Tibial nerve (tissue), 4 donors: ENCODE measurements at regions not wholly inside any gene's neighbourhood (a gene's known extent, or its start where the extent isn't known, plus 50 kb on each side); places are given as distances from the start of the nearest gene placed in this dataset.

Source experiments
- DNase-seq, 2 donors: peaks; one replicate each; pipeline ENCODE4 v3.0.0-alpha.2; 2019; ENCODE audit warnings: low spot score in 2 of 2
- H3K27ac ChIP-seq, 4 donors: fragments of 200-600 bp; sonication (generic) in 3 of 4; one replicate each; pipeline ENCODE4 v1.5.1; 2017 to 2019; ENCODE audit warnings: mild to moderate bottlenecking in 1 of 4
- H3K27me3 ChIP-seq, 2 donors: fragments of 200-600 bp; sonication (generic) in 1 of 2; one replicate each; pipeline versions ENCODE4 v1.5.1 to v1.6.0; 2017 to 2019
- H3K36me3 ChIP-seq, 3 donors: fragments of 200-600 bp; sonication (generic); one replicate each; pipeline ENCODE4 v1.5.1; 2018 to 2019
- H3K4me1 ChIP-seq, 4 donors: fragments of 200-600 bp; sonication (generic) in 3 of 4; one replicate each; pipeline ENCODE4 v1.5.1; 2017 to 2019
- H3K4me3 ChIP-seq, 4 donors: fragments of 200-600 bp; sonication (generic) in 3 of 4; one replicate each; pipeline ENCODE4 v1.5.1; 2017 to 2019; ENCODE audit warnings: mild to moderate bottlenecking in 1 of 4, moderate library complexity in 1 of 4
- H3K9me3 ChIP-seq, 4 donors: fragments of 200-600 bp; sonication (generic) in 3 of 4; one replicate each; pipeline ENCODE4 v1.5.1; 2017 to 2019
- CTCF ChIP-seq, 5 experiments: fragments of 200-600 bp in 3 of 5; fragments of 450-650 bp in 2 of 5; sonication (generic) in 3 of 5; IDR thresholded peaks; one replicate each; pipeline ENCODE4 v1.5.1; 2016 to 2019; ENCODE audit warnings: antibody characterized with exemption in 5 of 5, mild to moderate bottlenecking in 3 of 5, moderate library complexity in 2 of 5
- EP300 ChIP-seq, 2 donors: sonication (generic); formaldehyde crosslinking; IDR thresholded peaks; one replicate each; pipeline ENCODE4 v1.6.1; 2017; ENCODE audit warnings: antibody characterized with exemption in 2 of 2, mild to moderate bottlenecking in 1 of 2
- POLR2A ChIP-seq, 2 donors: fragments of 450-650 bp; IDR thresholded peaks; one replicate each; pipeline ENCODE4 v1.6.1; 2017; ENCODE audit warnings: antibody characterized with exemption in 2 of 2, mild to moderate bottlenecking in 2 of 2, moderate library complexity in 2 of 2
- WGBS, 2 donors: methylation state at CpG; one replicate each; pipeline ENCODE4 v1.1.5; 2018; 5-methylcytosine and 5-hydroxymethylcytosine counted together

DNA sequence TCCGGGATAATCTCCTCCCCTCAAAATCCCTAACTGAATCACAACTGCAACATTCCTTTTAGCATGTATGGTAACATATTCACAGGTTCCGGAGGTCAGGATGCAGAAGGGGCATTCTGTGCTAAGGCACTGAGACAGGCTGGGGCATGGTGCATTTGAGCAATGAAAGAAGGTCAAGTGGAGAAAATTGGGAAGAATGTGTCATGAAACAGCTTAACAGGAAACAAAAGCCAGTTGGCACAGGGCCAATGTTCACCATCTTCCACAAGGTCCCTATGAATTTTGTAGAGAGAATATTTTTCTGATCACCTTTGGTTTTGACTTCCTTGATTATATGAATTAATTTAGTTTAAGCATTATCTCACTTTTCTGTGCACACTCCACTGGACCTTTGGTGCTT, 587.7 kb upstream of the NR2F2 start:
- WGBS, 2 donors: 85 to 93% methylated on average over 2 of the region's 2 CpGs
- Histone ChIP-seq H3K4me1 (peaks cover 0 to 3% (median 0%) of the 10 kb centered on the region in 4 donors), H3K27me3 (no peaks in the 10 kb centered on the region)

DNA sequence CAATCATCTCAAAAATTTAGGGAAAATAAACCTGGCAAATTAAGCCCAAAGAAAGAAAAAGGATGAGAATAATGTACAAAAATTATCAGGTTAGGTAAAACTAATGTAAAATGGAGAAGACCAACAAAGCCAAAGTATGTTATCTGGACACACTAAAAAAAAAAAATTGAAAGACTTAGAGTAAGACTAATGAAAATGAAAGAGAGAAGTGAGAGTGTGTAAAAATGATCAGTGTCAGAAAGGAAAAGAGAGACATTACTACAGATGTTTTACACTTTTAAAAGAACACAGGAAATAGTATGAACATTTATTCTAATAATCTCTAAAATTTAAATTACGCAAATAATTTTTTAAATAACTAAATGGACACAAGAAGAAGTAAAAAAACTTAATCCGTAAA, 573.3 kb upstream of the NR2F2 start:
- H3K27me3 ChIP-seq: no peaks in the 10 kb centered on the region
- no peak overlapping the region for H3K27ac ChIP-seq
- no peak for DNase-seq
- TF ChIP-seq POLR2A (IDR thresholded peaks at IDR 0.05): no peak
- no peak for TF ChIP-seq CTCF (IDR thresholded peaks at IDR 0.05)
- TF ChIP-seq EP300 (IDR thresholded peaks at IDR 0.05): no peak
- H3K4me3 ChIP-seq: no peak overlapping the region
- H3K36me3 ChIP-seq: no peaks in the 10 kb centered on the region
- H3K4me1 ChIP-seq: peaks cover 0 to 15% (median 0%) of the 10 kb centered on the region in 4 donors
- H3K9me3 ChIP-seq: no peaks in the 10 kb centered on the region
- 96 to 99% methylated on average over 2 of the region's 2 CpGs for WGBS, 2 donors

More for the DNA sequence above, 587.7 kb upstream of the NR2F2 start:
- TF ChIP-seq EP300 (IDR thresholded peaks at IDR 0.05): no peak
- no peak for TF ChIP-seq CTCF (IDR thresholded peaks at IDR 0.05)
- TF ChIP-seq POLR2A (IDR thresholded peaks at IDR 0.05): no peak
- Histone ChIP-seq H3K4me3 (no peak overlapping the region), H3K27ac (no peak overlapping the region), H3K9me3 (no peaks in the 10 kb centered on the region), H3K36me3 (no peaks in the 10 kb centered on the region)
- DNase-seq: no peak

DNA sequence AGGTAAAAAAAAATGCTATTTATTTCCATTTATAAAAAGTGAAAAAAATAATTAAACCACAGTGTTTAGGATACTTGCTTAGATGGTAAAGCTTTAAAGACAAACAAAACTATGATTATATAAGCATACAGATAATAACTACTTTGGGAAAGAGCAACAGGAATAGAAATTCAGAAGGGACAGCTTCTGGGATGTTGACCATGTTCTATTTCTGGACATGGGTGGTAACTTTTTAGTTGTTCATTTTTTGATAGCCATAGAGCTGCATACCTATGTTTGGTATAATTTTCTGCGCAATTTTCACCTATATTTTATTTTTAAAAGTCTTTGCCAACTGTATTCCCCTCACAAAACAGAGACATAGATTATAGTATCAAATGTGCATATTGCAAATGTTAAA, 572.0 kb upstream of the NR2F2 start:
- Histone ChIP-seq H3K4me1 (peaks cover 0 to 17% (median 0%) of the 10 kb centered on the region in 4 donors), H3K36me3 (no peaks in the 10 kb centered on the region), H3K9me3 (no peaks in the 10 kb centered on the region), H3K4me3 (no peak overlapping the region), H3K27me3 (no peaks in the 10 kb centered on the region), H3K27ac (no peak overlapping the region)
- WGBS, 2 donors: 81 to 87% methylated on average over 1 of the region's 1 CpG
- no peak for DNase-seq
- TF ChIP-seq CTCF (IDR thresholded peaks at IDR 0.05) (no peak), EP300 (IDR thresholded peaks at IDR 0.05) (no peak), POLR2A (IDR thresholded peaks at IDR 0.05) (no peak)

GRCh38 chr15:95758851-95759250, 571.6 kb upstream of the NR2F2 start:
- WGBS, 2 donors: 15 to 28% methylated on average over 2 of the region's 2 CpGs
- H3K27me3 ChIP-seq: no peaks in the 10 kb centered on the region
- DNase-seq: no peak
- no peaks in the 10 kb centered on the region for H3K36me3 ChIP-seq
- no peak overlapping the region for H3K27ac ChIP-seq
- H3K4me1 ChIP-seq: peaks cover 0 to 17% (median 0%) of the 10 kb centered on the region in 4 donors
- TF ChIP-seq CTCF (IDR thresholded peaks at IDR 0.05) (no peak), EP300 (IDR thresholded peaks at IDR 0.05) (no peak), POLR2A (IDR thresholded peaks at IDR 0.05) (no peak)
- no peak overlapping the region for H3K4me3 ChIP-seq
- H3K9me3 ChIP-seq: no peaks in the 10 kb centered on the region

GRCh38 chr15:95760508-95760907, 570.0 kb upstream of the NR2F2 start:
- H3K4me3 ChIP-seq: no peak overlapping the region
- TF ChIP-seq EP300 (IDR thresholded peaks at IDR 0.05) (no peak), CTCF (IDR thresholded peaks at IDR 0.05) (no peak), POLR2A (IDR thresholded peaks at IDR 0.05) (no peak)
- no peaks in the 10 kb centered on the region for H3K9me3 ChIP-seq
- peak overlapping the region in 2 of 4 donors; percentile 67 to 74 for H3K27ac ChIP-seq
- peaks cover 0 to 17% (median 0%) of the 10 kb centered on the region in 4 donors for H3K4me1 ChIP-seq
- 52 to 56% methylated on average over 5 of the region's 5 CpGs for WGBS, 2 donors
- no peak for DNase-seq
- no peaks in the 10 kb centered on the region for H3K27me3 ChIP-seq
- H3K36me3 ChIP-seq: no peaks in the 10 kb centered on the region
